ENCODE measurements at regions not wholly inside any gene's neighbourhood (a gene's known extent, or its start where the extent isn't known, plus 50 kb on each side); places are given as distances from the start of the nearest gene placed in this dataset.

- no peak overlapping the region for H3K9ac ChIP-seq (ENCODE audit: extremely low read depth, low read length, poor library complexity, severe bottlenecking)
- H3K4me1 ChIP-seq (ENCODE audit: control insufficient read depth, insufficient read depth, low read length), result peaks cover 9% of the 10 kb centered on the region
- Mint-ChIP-seq H3K4me3 (no peak overlapping the region), H3K4me1 (peaks cover 14% of the 10 kb centered on the region), H3K27ac (no peak overlapping the region), H3K9me3 (no peaks in the 10 kb centered on the region), H3K27me3 (ENCODE audit: insufficient read depth) (peaks cover 55% of the 10 kb centered on the region), H3K36me3 (ENCODE audit: low read depth) (no peaks in the 10 kb centered on the region)
- no peaks in the 10 kb centered on the region for H3K36me3 ChIP-seq (ENCODE audit: control insufficient read depth, insufficient read depth, low read length)
- no peak for DNase-seq
- TF ChIP-seq, protein P1, sequence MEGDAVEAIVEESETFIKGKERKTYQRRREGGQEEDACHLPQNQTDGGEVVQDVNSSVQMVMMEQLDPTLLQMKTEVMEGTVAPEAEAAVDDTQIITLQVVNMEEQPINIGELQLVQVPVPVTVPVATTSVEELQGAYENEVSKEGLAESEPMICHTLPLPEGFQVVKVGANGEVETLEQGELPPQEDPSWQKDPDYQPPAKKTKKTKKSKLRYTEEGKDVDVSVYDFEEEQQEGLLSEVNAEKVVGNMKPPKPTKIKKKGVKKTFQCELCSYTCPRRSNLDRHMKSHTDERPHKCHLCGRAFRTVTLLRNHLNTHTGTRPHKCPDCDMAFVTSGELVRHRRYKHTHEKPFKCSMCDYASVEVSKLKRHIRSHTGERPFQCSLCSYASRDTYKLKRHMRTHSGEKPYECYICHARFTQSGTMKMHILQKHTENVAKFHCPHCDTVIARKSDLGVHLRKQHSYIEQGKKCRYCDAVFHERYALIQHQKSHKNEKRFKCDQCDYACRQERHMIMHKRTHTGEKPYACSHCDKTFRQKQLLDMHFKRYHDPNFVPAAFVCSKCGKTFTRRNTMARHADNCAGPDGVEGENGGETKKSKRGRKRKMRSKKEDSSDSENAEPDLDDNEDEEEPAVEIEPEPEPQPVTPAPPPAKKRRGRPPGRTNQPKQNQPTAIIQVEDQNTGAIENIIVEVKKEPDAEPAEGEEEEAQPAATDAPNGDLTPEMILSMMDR (conservative IDR thresholded peaks at IDR 0.05), result no peak
- peaks cover 23% of the 10 kb centered on the region for H3K27me3 ChIP-seq (ENCODE audit: control insufficient read depth, insufficient read depth, low read length, poor library complexity, severe bottlenecking)
- H3K27ac ChIP-seq (ENCODE audit: low read depth, low read length), result no peak overlapping the region
- no peak overlapping the region for H3K4me3 ChIP-seq (ENCODE audit: low read length)
- H3K9me3 ChIP-seq (ENCODE audit: control insufficient read depth, low read length), result no peaks in the 10 kb centered on the region
- 90 to 92% methylated on average over 8 of the region's 8 CpGs for WGBS, 2 experiments (ENCODE audit: insufficient coverage in 1 of 2, insufficient read length in 1 of 2)
Observed at GRCh38 chr5:77864997-77865396, 88.9 kb upstream of the TBCA start.

- no peaks in the 10 kb centered on the region for H3K36me3 Mint-ChIP-seq (ENCODE audit: low read depth)
- no peak overlapping the region for H3K4me3 ChIP-seq (ENCODE audit: low read length)
- 80% methylated on average over 1 of the region's 1 CpG for WGBS, 2 experiments (ENCODE audit: insufficient coverage in 1 of 2, insufficient read length in 1 of 2)
- H3K27ac ChIP-seq (ENCODE audit: low read depth, low read length), result no peak overlapping the region
- no peaks in the 10 kb centered on the region for H3K9me3 Mint-ChIP-seq
- peaks cover 24% of the 10 kb centered on the region for H3K27me3 ChIP-seq (ENCODE audit: control insufficient read depth, insufficient read depth, low read length, poor library complexity, severe bottlenecking)
- H3K4me1 ChIP-seq (ENCODE audit: control insufficient read depth, insufficient read depth, low read length), result no peaks in the 10 kb centered on the region
- TF ChIP-seq, protein P1 (conservative IDR thresholded peaks at IDR 0.05), result no peak
- no peak overlapping the region for H3K4me3 Mint-ChIP-seq
- no peaks in the 10 kb centered on the region for H3K9me3 ChIP-seq (ENCODE audit: control insufficient read depth, low read length)
- no peak overlapping the region for H3K27ac Mint-ChIP-seq
- H3K9ac ChIP-seq (ENCODE audit: extremely low read depth, low read length, poor library complexity, severe bottlenecking), result no peak overlapping the region
- H3K27me3 Mint-ChIP-seq (ENCODE audit: insufficient read depth), result peaks cover 67% of the 10 kb centered on the region
- peaks cover 3% of the 10 kb centered on the region for H3K4me1 Mint-ChIP-seq
- H3K36me3 ChIP-seq (ENCODE audit: control insufficient read depth, insufficient read depth, low read length), result no peaks in the 10 kb centered on the region
- no peak for DNase-seq
Observed at GRCh38 chr5:77863181-77863580, 87.0 kb upstream of the TBCA start.

DNA sequence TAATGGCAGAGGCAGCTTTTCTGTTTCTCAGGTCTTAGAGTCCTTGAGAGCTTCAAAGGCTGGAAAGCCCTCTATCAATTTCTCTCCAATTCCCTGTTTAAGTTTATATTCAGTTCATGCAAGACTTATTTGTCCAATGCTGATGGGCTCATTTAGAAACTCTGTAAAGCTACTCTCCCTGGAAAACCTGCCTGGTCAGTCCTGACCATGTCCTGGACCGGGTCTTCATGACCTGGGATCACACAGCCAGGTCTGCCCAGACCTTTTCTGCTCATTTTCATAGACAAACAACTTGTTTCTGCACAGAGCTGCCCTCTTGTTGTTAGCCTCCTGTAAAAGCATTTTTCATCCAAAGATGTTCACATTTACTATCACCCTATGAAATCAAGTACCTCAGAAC, 85.4 kb upstream of the TBCA start:
- DNase-seq, result no peak
- Histone ChIP-seq H3K36me3 (ENCODE audit: control insufficient read depth, insufficient read depth, low read length) (no peaks in the 10 kb centered on the region), H3K4me3 (ENCODE audit: low read length) (no peak overlapping the region), H3K27ac (ENCODE audit: low read depth, low read length) (no peak overlapping the region), H3K4me1 (ENCODE audit: control insufficient read depth, insufficient read depth, low read length) (no peaks in the 10 kb centered on the region), H3K9ac (ENCODE audit: extremely low read depth, low read length, poor library complexity, severe bottlenecking) (no peak overlapping the region), H3K27me3 (ENCODE audit: control insufficient read depth, insufficient read depth, low read length, poor library complexity, severe bottlenecking) (peaks cover 30% of the 10 kb centered on the region), H3K9me3 (ENCODE audit: control insufficient read depth, low read length) (no peaks in the 10 kb centered on the region)
- H3K4me1 Mint-ChIP-seq, result peaks cover 3% of the 10 kb centered on the region
- H3K9me3 Mint-ChIP-seq, result no peaks in the 10 kb centered on the region
- no peaks in the 10 kb centered on the region for H3K36me3 Mint-ChIP-seq (ENCODE audit: low read depth)
- no peak overlapping the region for H3K4me3 Mint-ChIP-seq
- TF ChIP-seq, protein P1 (conservative IDR thresholded peaks at IDR 0.05), result no peak
- 83 to 100% methylated on average over 1 of the region's 1 CpG for WGBS, 2 experiments (ENCODE audit: insufficient coverage in 1 of 2, insufficient read length in 1 of 2)
- no peak overlapping the region for H3K27ac Mint-ChIP-seq
- H3K27me3 Mint-ChIP-seq (ENCODE audit: insufficient read depth), result peaks cover 78% of the 10 kb centered on the region

Data from endodermal cell (in vitro differentiated cells).